ENCODE measurements at regions not wholly inside any gene's neighbourhood (a gene's known extent, or its start where the extent isn't known, plus 50 kb on each side); places are given as distances from the start of the nearest gene placed in this dataset.

GRCh38 chr6:100944644-100945043 lies 63.5 kb upstream of the ASCC3 start:
- intact Hi-C loops (cut with micrococcal nuclease; ENCODE audit: unreplicated experiment), result no loop called here
- Histone ChIP-seq H3K27ac (ENCODE audit: low read depth, low read length, poor library complexity, severe bottlenecking) (no peak overlapping the region), H3K4me3 (ENCODE audit: low read depth, low read length, poor library complexity, severe bottlenecking) (no peak overlapping the region), H3K9me2 (ENCODE audit: insufficient read depth, low read length) (no peaks in the 10 kb centered on the region), H3K4me1 (ENCODE audit: insufficient read depth, low read length, poor library complexity, severe bottlenecking) (no peaks in the 10 kb centered on the region), H2AFZ (ENCODE audit: low read length) (no peak overlapping the region), H3K36me3 (ENCODE audit: insufficient read depth, low read length) (no peaks in the 10 kb centered on the region), H3K4me2 (ENCODE audit: low read length) (no peak overlapping the region), H4K20me1 (ENCODE audit: insufficient read depth, low read length) (no peaks in the 10 kb centered on the region), H3K9me3 (ENCODE audit: low read length) (no peaks in the 10 kb centered on the region), H3K79me2 (ENCODE audit: insufficient read depth, low read depth, low read length) (no peaks in the 10 kb centered on the region)
- ChIA-PET POLR2A (interaction anchor here (0.6 kb wide), 1 partner anchor 1644 kb away, joined by 3 read pairs; no protein-coding TSS in a partner anchor), CTCF (ENCODE audit: unreplicated experiment) (no interaction called here)
- no TSS peak for BruUV-seq (replicated peaks)
- DNase-seq (ENCODE audit: low spot score), result no peak
- TF ChIP-seq EZH2phosphoT487 (IDR thresholded peaks at IDR 0.05; ENCODE audit: borderline replicate concordance, low read depth, low read length) (no peak), CTCF (conservative IDR thresholded peaks at IDR 0.05; ENCODE audit: low read length) (no peak)

- H3K4me1 ChIP-seq (ENCODE audit: insufficient read depth, low read length, poor library complexity, severe bottlenecking), result no peaks in the 10 kb centered on the region
- TF ChIP-seq EZH2phosphoT487 (IDR thresholded peaks at IDR 0.05; ENCODE audit: borderline replicate concordance, low read depth, low read length) (no peak), CTCF (conservative IDR thresholded peaks at IDR 0.05; ENCODE audit: low read length) (no peak)
- DNase-seq (ENCODE audit: low spot score), result no peak
- H3K9me2 ChIP-seq (ENCODE audit: insufficient read depth, low read length), result no peaks in the 10 kb centered on the region
- H3K9me3 ChIP-seq (ENCODE audit: low read length), result no peaks in the 10 kb centered on the region
- POLR2A ChIA-PET, result interaction anchor here (0.5 kb wide), 1 partner anchor 118 kb away, joined by 4 read pairs; no protein-coding TSS in a partner anchor
- no peak overlapping the region for H3K4me2 ChIP-seq (ENCODE audit: low read length)
- H3K4me3 ChIP-seq (ENCODE audit: low read depth, low read length, poor library complexity, severe bottlenecking), result no peak overlapping the region
- intact Hi-C loops (cut with micrococcal nuclease; ENCODE audit: unreplicated experiment), result no loop called here
- no TSS peak for BruUV-seq (replicated peaks)
- no peaks in the 10 kb centered on the region for H3K36me3 ChIP-seq (ENCODE audit: insufficient read depth, low read length)
- H3K27ac ChIP-seq (ENCODE audit: low read depth, low read length, poor library complexity, severe bottlenecking), result no peak overlapping the region
- no peaks in the 10 kb centered on the region for H4K20me1 ChIP-seq (ENCODE audit: insufficient read depth, low read length)
- no peak overlapping the region for H2AFZ ChIP-seq (ENCODE audit: low read length)
- CTCF ChIA-PET (ENCODE audit: unreplicated experiment), result no interaction called here
- H3K79me2 ChIP-seq (ENCODE audit: insufficient read depth, low read depth, low read length), result no peaks in the 10 kb centered on the region
These were observed 65.0 kb upstream of the ASCC3 start for GRCh38 chr6:100946021-100946540.

- Histone ChIP-seq H3K36me3 (ENCODE audit: insufficient read depth, low read length) (no peaks in the 10 kb centered on the region), H3K9me3 (ENCODE audit: low read length) (no peaks in the 10 kb centered on the region), H3K4me3 (ENCODE audit: low read depth, low read length, poor library complexity, severe bottlenecking) (no peak overlapping the region), H3K4me2 (ENCODE audit: low read length) (no peak overlapping the region), H3K79me2 (ENCODE audit: insufficient read depth, low read depth, low read length) (no peaks in the 10 kb centered on the region), H3K9me2 (ENCODE audit: insufficient read depth, low read length) (no peaks in the 10 kb centered on the region), H4K20me1 (ENCODE audit: insufficient read depth, low read length) (no peaks in the 10 kb centered on the region), H3K27ac (ENCODE audit: low read depth, low read length, poor library complexity, severe bottlenecking) (no peak overlapping the region), H3K4me1 (ENCODE audit: insufficient read depth, low read length, poor library complexity, severe bottlenecking) (no peaks in the 10 kb centered on the region), H2AFZ (ENCODE audit: low read length) (no peak overlapping the region)
- no peak for TF ChIP-seq EZH2phosphoT487 (IDR thresholded peaks at IDR 0.05; ENCODE audit: borderline replicate concordance, low read depth, low read length)
- TF ChIP-seq CTCF (conservative IDR thresholded peaks at IDR 0.05; ENCODE audit: low read length), result no peak
- no peak for DNase-seq (ENCODE audit: low spot score)
- BruUV-seq (replicated peaks), result no TSS peak
- ChIA-PET CTCF (ENCODE audit: unreplicated experiment) (no interaction called here), POLR2A (no interaction called here)
- intact Hi-C loops (cut with micrococcal nuclease; ENCODE audit: unreplicated experiment), result no loop called here
These were observed 65.6 kb upstream of the ASCC3 start for GRCh38 chr6:100946711-100947110.

All from OCI-LY7 (cell line).